Skeletal muscle tissue (tissue), 3 donors: ENCODE measurements at regions not wholly inside any gene's neighbourhood (a gene's known extent, or its start where the extent isn't known, plus 50 kb on each side); places are given as distances from the start of the nearest gene placed in this dataset.

Experiments
- H3K27ac ChIP-seq: one replicate; pipeline ENCODE4 v1.7.0; 2013; ENCODE audit warnings: mild to moderate bottlenecking, low read depth, low read length, inconsistent platforms
- H3K27me3 ChIP-seq, 3 donors: one replicate each; pipeline ENCODE4 v1.7.0; 2013; ENCODE audit warnings: low read length in 3 of 3; ENCODE audit not compliant: control insufficient read depth in 3 of 3, insufficient read depth in 3 of 3
- H3K36me3 ChIP-seq, 3 donors: one replicate each; pipeline ENCODE4 v1.7.0; 2013; ENCODE audit warnings: low read length in 3 of 3; ENCODE audit not compliant: control insufficient read depth in 3 of 3, insufficient read depth in 3 of 3
- H3K4me1 ChIP-seq, 3 donors: one replicate each; pipeline ENCODE4 v1.7.0; 2013; ENCODE audit warnings: low read length in 3 of 3, mild to moderate bottlenecking in 3 of 3; ENCODE audit not compliant: control insufficient read depth in 3 of 3, insufficient read depth in 3 of 3
- H3K4me3 ChIP-seq, 3 donors: one replicate each; pipeline ENCODE4 v1.7.0; 2013; ENCODE audit warnings: low read length in 3 of 3
- H3K9ac ChIP-seq, 3 donors: one replicate each; pipeline ENCODE4 v1.7.0; 2013; ENCODE audit warnings: low read length in 3 of 3, mild to moderate bottlenecking in 3 of 3, moderate library complexity in 2 of 3, low read depth in 1 of 3
- H3K9me3 ChIP-seq, 3 donors: one replicate each; pipeline ENCODE4 v1.7.0; 2013; ENCODE audit warnings: low read length in 3 of 3; ENCODE audit not compliant: control insufficient read depth in 3 of 3
- donor health status: Osteomylitis.

- Histone ChIP-seq H3K27me3 (no peaks in the 10 kb centered on the region), H3K4me1 (peaks cover 0 to 9% (median 9%) of the 10 kb centered on the region in 3 donors), H3K9ac (no peak overlapping the region), H3K27ac (no peak overlapping the region), H3K9me3 (no peaks in the 10 kb centered on the region), H3K4me3 (no peak overlapping the region), H3K36me3 (no peaks in the 10 kb centered on the region)
Observed at GRCh38 chr12:124169577-124170284, 125.2 kb upstream of the RFLNA start.

GRCh38 chr12:124170760-124171159 lies 124.1 kb upstream of the RFLNA start:
- Histone ChIP-seq H3K27ac (no peak overlapping the region), H3K36me3 (no peaks in the 10 kb centered on the region), H3K4me1 (peaks cover 0 to 9% (median 9%) of the 10 kb centered on the region in 3 donors), H3K27me3 (peaks cover 0 to under 1% (median 0%) of the 10 kb centered on the region in 3 donors), H3K4me3 (no peak overlapping the region), H3K9ac (no peak overlapping the region), H3K9me3 (no peaks in the 10 kb centered on the region)

GRCh38 chr12:124171231-124171979 lies 123.5 kb upstream of the RFLNA start:
- no peak overlapping the region for H3K9ac ChIP-seq
- H3K27me3 ChIP-seq, result peaks cover 0 to 2% (median 0%) of the 10 kb centered on the region in 3 donors
- H3K4me1 ChIP-seq, result peaks cover 0 to 9% (median 9%) of the 10 kb centered on the region in 3 donors
- H3K4me3 ChIP-seq, result no peak overlapping the region
- no peaks in the 10 kb centered on the region for H3K36me3 ChIP-seq
- H3K27ac ChIP-seq, result no peak overlapping the region
- no peaks in the 10 kb centered on the region for H3K9me3 ChIP-seq

- Histone ChIP-seq H3K9ac (no peak overlapping the region), H3K4me3 (no peak overlapping the region), H3K27me3 (peaks cover 0 to 2% (median 0%) of the 10 kb centered on the region in 3 donors), H3K4me1 (peaks cover 0 to 9% (median 9%) of the 10 kb centered on the region in 3 donors), H3K27ac (no peak overlapping the region), H3K9me3 (no peaks in the 10 kb centered on the region), H3K36me3 (no peaks in the 10 kb centered on the region)
Observed at GRCh38 chr12:124172636-124173035, 122.3 kb upstream of the RFLNA start.

GRCh38 chr12:124173692-124174091 lies 121.2 kb upstream of the RFLNA start:
- H3K4me3 ChIP-seq, result no peak overlapping the region
- no peak overlapping the region for H3K9ac ChIP-seq
- H3K9me3 ChIP-seq, result no peaks in the 10 kb centered on the region
- no peak overlapping the region for H3K27ac ChIP-seq
- no peaks in the 10 kb centered on the region for H3K36me3 ChIP-seq
- H3K27me3 ChIP-seq, result peaks cover 0 to 2% (median 0%) of the 10 kb centered on the region in 3 donors
- H3K4me1 ChIP-seq, result peaks cover 0 to 5% (median 5%) of the 10 kb centered on the region in 3 donors

- peaks cover 0 to 2% (median 0%) of the 10 kb centered on the region in 3 donors for H3K27me3 ChIP-seq
- no peak overlapping the region for H3K27ac ChIP-seq
- peaks cover 0 to 5% (median 5%) of the 10 kb centered on the region in 3 donors for H3K4me1 ChIP-seq
- H3K9me3 ChIP-seq, result no peaks in the 10 kb centered on the region
- no peak overlapping the region for H3K9ac ChIP-seq
- no peak overlapping the region for H3K4me3 ChIP-seq
- H3K36me3 ChIP-seq, result no peaks in the 10 kb centered on the region
Observed at GRCh38 chr12:124174451-124175348, 120.2 kb upstream of the RFLNA start.

- no peaks in the 10 kb centered on the region for H3K9me3 ChIP-seq
- H3K4me1 ChIP-seq, result peaks cover 0 to under 1% (median under 1%) of the 10 kb centered on the region in 3 donors
- H3K4me3 ChIP-seq, result no peak overlapping the region
- H3K27ac ChIP-seq, result no peak overlapping the region
- no peak overlapping the region for H3K9ac ChIP-seq
- H3K27me3 ChIP-seq, result peaks cover 0 to 2% (median 0%) of the 10 kb centered on the region in 3 donors
- H3K36me3 ChIP-seq, result no peaks in the 10 kb centered on the region
Observed at GRCh38 chr12:124175704-124176103, 119.2 kb upstream of the RFLNA start.

GRCh38 chr12:124177276-124177950 lies 117.5 kb upstream of the RFLNA start:
- H3K9me3 ChIP-seq, result no peaks in the 10 kb centered on the region
- H3K36me3 ChIP-seq, result no peaks in the 10 kb centered on the region
- no peak overlapping the region for H3K27ac ChIP-seq
- H3K9ac ChIP-seq, result no peak overlapping the region
- H3K27me3 ChIP-seq, result peaks cover 0 to 2% (median 0%) of the 10 kb centered on the region in 3 donors
- H3K4me3 ChIP-seq, result no peak overlapping the region
- no peaks in the 10 kb centered on the region for H3K4me1 ChIP-seq

GRCh38 chr12:124177951-124178316 lies 117.0 kb upstream of the RFLNA start:
- Histone ChIP-seq H3K27me3 (peaks cover 0 to 2% (median 0%) of the 10 kb centered on the region in 3 donors), H3K4me3 (no peak overlapping the region), H3K4me1 (no peaks in the 10 kb centered on the region), H3K9me3 (no peaks in the 10 kb centered on the region), H3K36me3 (no peaks in the 10 kb centered on the region), H3K27ac (no peak overlapping the region), H3K9ac (no peak overlapping the region)
